GM06990 (cell line): ENCODE measurements at regions not wholly inside any gene's neighbourhood (a gene's known extent, or its start where the extent isn't known, plus 50 kb on each side); places are given as distances from the start of the nearest gene placed in this dataset.

Source experiments
- DNase-seq: peaks from one replicate; pipeline ENCODE4 v3.0.0-alpha.2; 2011; ENCODE audit not compliant: insufficient read length; ENCODE audit errors: extremely low read depth
- H3K27me3 ChIP-seq: replicated peaks from 2 replicates; pipeline ENCODE4 v1.6.0; 2011; ENCODE audit warnings: low read length; ENCODE audit not compliant: control insufficient read depth, insufficient read depth
- H3K36me3 ChIP-seq: 2 replicates; pipeline ENCODE4 v1.5.1; 2011; ENCODE audit warnings: low read length; ENCODE audit not compliant: control insufficient read depth, insufficient read depth
- H3K4me3 ChIP-seq: replicated peaks from 2 replicates; pipeline ENCODE4 v1.5.1; 2011; ENCODE audit warnings: low read depth, mild to moderate bottlenecking, control low read depth, low read length
- TF ChIP-seq, protein P1 (sequence below): IDR thresholded peaks from 2 replicates; pipeline ENCODE4 v1.5.1; 2011; ENCODE audit warnings: low read length, control low read depth, mild to moderate bottlenecking, inconsistent platforms; ENCODE audit not compliant: insufficient read depth, poor library complexity, severe bottlenecking

- H3K36me3 ChIP-seq, result no peaks in the 10 kb centered on the region
- no peak for DNase-seq
- TF ChIP-seq, protein P1, sequence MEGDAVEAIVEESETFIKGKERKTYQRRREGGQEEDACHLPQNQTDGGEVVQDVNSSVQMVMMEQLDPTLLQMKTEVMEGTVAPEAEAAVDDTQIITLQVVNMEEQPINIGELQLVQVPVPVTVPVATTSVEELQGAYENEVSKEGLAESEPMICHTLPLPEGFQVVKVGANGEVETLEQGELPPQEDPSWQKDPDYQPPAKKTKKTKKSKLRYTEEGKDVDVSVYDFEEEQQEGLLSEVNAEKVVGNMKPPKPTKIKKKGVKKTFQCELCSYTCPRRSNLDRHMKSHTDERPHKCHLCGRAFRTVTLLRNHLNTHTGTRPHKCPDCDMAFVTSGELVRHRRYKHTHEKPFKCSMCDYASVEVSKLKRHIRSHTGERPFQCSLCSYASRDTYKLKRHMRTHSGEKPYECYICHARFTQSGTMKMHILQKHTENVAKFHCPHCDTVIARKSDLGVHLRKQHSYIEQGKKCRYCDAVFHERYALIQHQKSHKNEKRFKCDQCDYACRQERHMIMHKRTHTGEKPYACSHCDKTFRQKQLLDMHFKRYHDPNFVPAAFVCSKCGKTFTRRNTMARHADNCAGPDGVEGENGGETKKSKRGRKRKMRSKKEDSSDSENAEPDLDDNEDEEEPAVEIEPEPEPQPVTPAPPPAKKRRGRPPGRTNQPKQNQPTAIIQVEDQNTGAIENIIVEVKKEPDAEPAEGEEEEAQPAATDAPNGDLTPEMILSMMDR, result no peak
- no peaks in the 10 kb centered on the region for H3K27me3 ChIP-seq
- no peak overlapping the region for H3K4me3 ChIP-seq
These were observed 640.2 kb upstream of the SLC39A10 start for GRCh38 chr2:195016841-195017240.

DNA sequence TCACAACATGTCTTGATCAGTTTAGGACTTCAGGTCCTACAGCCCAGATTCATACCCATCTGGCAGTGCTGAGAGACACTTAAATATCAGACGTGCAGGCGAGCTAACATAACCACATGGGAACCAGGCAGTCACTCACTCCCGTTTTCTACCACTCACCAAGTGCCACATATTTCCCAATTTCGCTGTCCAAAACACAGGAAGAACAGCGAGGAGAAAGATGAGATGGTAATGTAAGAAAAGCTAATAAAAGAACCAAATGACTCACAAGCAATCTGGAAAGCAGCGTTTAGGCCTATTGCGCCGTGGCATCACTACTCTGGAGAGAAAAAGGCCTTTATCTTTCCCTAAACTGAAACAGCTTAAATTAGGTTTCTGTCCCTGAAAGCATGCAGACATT is 647.8 kb upstream of the SLC39A10 start:
- DNase-seq, result no peak
- Histone ChIP-seq H3K27me3 (no peaks in the 10 kb centered on the region), H3K4me3 (no peak overlapping the region), H3K36me3 (no peaks in the 10 kb centered on the region)
- TF ChIP-seq, protein P1, result no peak

GRCh38 chr2:195006856-195007255 is 650.2 kb upstream of the SLC39A10 start:
- no peak for DNase-seq
- TF ChIP-seq, protein P1, result no peak
- Histone ChIP-seq H3K27me3 (no peaks in the 10 kb centered on the region), H3K36me3 (no peaks in the 10 kb centered on the region), H3K4me3 (no peak overlapping the region)

DNA sequence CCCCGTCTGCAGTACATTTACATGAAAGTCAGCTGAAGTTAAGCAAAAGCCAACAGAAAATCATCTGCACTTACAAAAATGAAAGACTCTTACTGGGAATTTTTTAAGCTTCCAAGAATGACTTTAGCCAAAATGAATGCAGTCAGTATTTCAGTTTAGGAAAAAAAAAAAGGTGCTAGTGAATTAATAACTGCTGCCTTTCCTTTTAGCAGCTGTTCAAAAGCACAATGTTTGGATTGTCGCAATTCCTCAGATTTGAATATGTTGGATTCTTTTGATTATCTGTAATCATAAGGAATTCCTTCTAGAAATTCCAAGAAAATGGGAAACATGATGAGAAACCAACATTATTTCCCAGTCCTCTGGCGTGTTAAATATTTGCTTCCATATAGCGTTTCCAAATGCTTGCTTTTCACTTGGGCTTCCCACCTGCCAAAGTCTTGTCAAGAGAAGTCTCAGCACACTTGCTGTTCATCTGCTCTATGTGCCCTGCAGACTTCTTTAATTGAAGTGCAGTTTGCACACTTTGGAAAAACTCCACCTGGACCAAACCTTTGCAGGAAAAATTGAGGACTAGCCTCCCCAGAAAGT is 653.0 kb upstream of the SLC39A10 start:
- no peaks in the 10 kb centered on the region for H3K36me3 ChIP-seq
- H3K27me3 ChIP-seq, result no peaks in the 10 kb centered on the region
- DNase-seq, result no peak
- H3K4me3 ChIP-seq, result no peak overlapping the region
- TF ChIP-seq, protein P1, result no peak

GRCh38 chr2:195001924-195002323 is 655.1 kb upstream of the SLC39A10 start:
- no peak for DNase-seq
- no peaks in the 10 kb centered on the region for H3K27me3 ChIP-seq
- TF ChIP-seq, protein P1, result no peak
- no peaks in the 10 kb centered on the region for H3K36me3 ChIP-seq
- no peak overlapping the region for H3K4me3 ChIP-seq

GRCh38 chr2:194999771-195000170 is 657.3 kb upstream of the SLC39A10 start:
- H3K27me3 ChIP-seq, result no peaks in the 10 kb centered on the region
- TF ChIP-seq, protein P1, result no peak
- H3K4me3 ChIP-seq, result no peak overlapping the region

More at GRCh38 chr2:194999771-195000170, 657.3 kb upstream of the SLC39A10 start:
- no peak for DNase-seq
- no peaks in the 10 kb centered on the region for H3K36me3 ChIP-seq
